Osteoblast (primary cell): ENCODE measurements at regions not wholly inside any gene's neighbourhood (a gene's known extent, or its start where the extent isn't known, plus 50 kb on each side); places are given as distances from the start of the nearest gene placed in this dataset.

Experiments
- DNase-seq: peaks from one replicate; pipeline ENCODE4 v3.0.0; 2011; ENCODE audit warnings: low spot score, mixed read lengths; ENCODE audit not compliant: insufficient read length; ENCODE audit errors: missing footprints
- H2AFZ ChIP-seq: 2 replicates; pipeline ENCODE4 v1.6.0; 2011; ENCODE audit warnings: mild to moderate bottlenecking, low read length
- H3K27ac ChIP-seq: 2 replicates; pipeline ENCODE4 v1.5.1; 2011; ENCODE audit warnings: mild to moderate bottlenecking, low read depth, low read length, moderate library complexity
- H3K27me3 ChIP-seq: 2 replicates; pipeline ENCODE4 v1.6.0; 2012; ENCODE audit warnings: mild to moderate bottlenecking, control low read depth, inconsistent platforms, low read length, moderate library complexity; ENCODE audit not compliant: insufficient read depth
- H3K36me3 ChIP-seq: 2 replicates; pipeline ENCODE4 v1.5.1; 2011; ENCODE audit warnings: mild to moderate bottlenecking, low read length, control low read depth, moderate library complexity; ENCODE audit not compliant: insufficient read depth
- H3K4me1 ChIP-seq: 2 replicates; pipeline ENCODE4 v1.5.1; 2011; ENCODE audit warnings: mild to moderate bottlenecking, low read length, control low read depth, moderate library complexity; ENCODE audit not compliant: insufficient read depth
- H3K4me2 ChIP-seq: 2 replicates; pipeline ENCODE4 v1.6.0; 2011; ENCODE audit warnings: mild to moderate bottlenecking, low read length; ENCODE audit not compliant: insufficient read depth
- H3K4me3 ChIP-seq: fragments of 200-600 bp; sonication (generic); 3 replicates; pipeline ENCODE4 v1.5.1; 2012; ENCODE audit warnings: mild to moderate bottlenecking, low read length, inconsistent platforms; ENCODE audit not compliant: insufficient read depth
- H3K79me2 ChIP-seq: 2 replicates; pipeline ENCODE4 v1.6.0; 2012; ENCODE audit warnings: mild to moderate bottlenecking, low read length, control low read depth, inconsistent platforms; ENCODE audit not compliant: insufficient read depth
- H3K9me3 ChIP-seq: 2 replicates; pipeline ENCODE4 v1.5.1; 2011; ENCODE audit warnings: low read depth, low read length, control low read depth
- H4K20me1 ChIP-seq: 2 replicates; pipeline ENCODE4 v1.6.0; 2012; ENCODE audit warnings: mild to moderate bottlenecking, low read length, control low read depth; ENCODE audit not compliant: insufficient read depth
- TF ChIP-seq, protein P1 (sequence below): IDR thresholded peaks from 2 replicates; pipeline ENCODE4 v1.5.1; 2011; ENCODE audit warnings: mild to moderate bottlenecking, low read depth, low read length, moderate library complexity; ENCODE audit errors: extremely low read depth

DNA sequence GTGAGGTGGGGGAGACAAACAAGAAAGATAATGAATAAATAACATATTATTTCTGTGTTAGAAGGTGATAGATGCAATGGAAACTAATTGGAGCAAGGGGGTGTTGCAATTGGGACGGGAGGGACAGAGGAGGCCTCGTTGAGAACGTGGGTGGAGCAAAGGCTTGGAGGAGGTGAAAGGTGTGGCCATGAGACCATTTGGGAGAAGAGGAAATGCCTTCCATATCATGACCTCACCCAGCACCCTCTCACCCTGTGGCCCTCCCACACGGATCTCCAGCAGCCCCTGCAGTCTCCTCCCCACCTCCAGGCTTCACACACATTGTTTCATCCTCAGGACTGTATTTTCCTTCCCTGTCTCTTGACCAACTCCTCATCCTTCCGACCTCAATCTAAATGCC lies 85.3 kb upstream of the ARHGAP29 start:
- Histone ChIP-seq H3K4me3 (no peak overlapping the region), H3K4me1 (peaks cover 47% of the 10 kb centered on the region), H3K4me2 (no peak overlapping the region), H4K20me1 (no peaks in the 10 kb centered on the region), H3K27me3 (no peaks in the 10 kb centered on the region), H3K27ac (peak overlapping the region; percentile 94), H3K9me3 (no peaks in the 10 kb centered on the region), H3K79me2 (no peaks in the 10 kb centered on the region), H2AFZ (no peak overlapping the region), H3K36me3 (no peaks in the 10 kb centered on the region)
- DNase-seq, result no peak
- TF ChIP-seq, protein P1, sequence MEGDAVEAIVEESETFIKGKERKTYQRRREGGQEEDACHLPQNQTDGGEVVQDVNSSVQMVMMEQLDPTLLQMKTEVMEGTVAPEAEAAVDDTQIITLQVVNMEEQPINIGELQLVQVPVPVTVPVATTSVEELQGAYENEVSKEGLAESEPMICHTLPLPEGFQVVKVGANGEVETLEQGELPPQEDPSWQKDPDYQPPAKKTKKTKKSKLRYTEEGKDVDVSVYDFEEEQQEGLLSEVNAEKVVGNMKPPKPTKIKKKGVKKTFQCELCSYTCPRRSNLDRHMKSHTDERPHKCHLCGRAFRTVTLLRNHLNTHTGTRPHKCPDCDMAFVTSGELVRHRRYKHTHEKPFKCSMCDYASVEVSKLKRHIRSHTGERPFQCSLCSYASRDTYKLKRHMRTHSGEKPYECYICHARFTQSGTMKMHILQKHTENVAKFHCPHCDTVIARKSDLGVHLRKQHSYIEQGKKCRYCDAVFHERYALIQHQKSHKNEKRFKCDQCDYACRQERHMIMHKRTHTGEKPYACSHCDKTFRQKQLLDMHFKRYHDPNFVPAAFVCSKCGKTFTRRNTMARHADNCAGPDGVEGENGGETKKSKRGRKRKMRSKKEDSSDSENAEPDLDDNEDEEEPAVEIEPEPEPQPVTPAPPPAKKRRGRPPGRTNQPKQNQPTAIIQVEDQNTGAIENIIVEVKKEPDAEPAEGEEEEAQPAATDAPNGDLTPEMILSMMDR, result no peak

DNA sequence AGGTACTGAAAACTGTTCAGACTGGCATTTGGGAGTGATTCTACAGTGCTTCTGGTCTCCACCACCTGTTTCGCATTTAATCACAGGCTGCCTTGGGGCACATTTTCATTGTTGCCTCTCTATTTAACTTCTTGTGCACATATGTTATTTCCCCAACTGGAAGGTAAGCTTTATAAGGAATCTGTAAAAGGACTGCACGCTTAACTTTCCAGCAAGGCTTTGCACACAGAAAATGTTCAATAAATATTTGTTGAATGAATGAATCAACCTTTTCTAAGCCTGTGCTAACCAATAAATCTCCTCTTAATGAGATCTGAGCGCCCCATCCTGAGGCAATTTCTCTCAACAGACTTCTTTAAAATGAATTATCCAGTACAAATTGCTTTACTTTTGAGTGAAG lies 84.3 kb upstream of the ARHGAP29 start:
- TF ChIP-seq, protein P1, result no peak
- H4K20me1 ChIP-seq, result no peaks in the 10 kb centered on the region
- H3K79me2 ChIP-seq, result no peaks in the 10 kb centered on the region
- peaks cover 45% of the 10 kb centered on the region for H3K4me1 ChIP-seq
- DNase-seq, result no peak
- no peak overlapping the region for H3K4me3 ChIP-seq
- H3K4me2 ChIP-seq, result no peak overlapping the region
- H3K27ac ChIP-seq, result no peak overlapping the region
- H3K36me3 ChIP-seq, result no peaks in the 10 kb centered on the region
- H3K9me3 ChIP-seq, result no peaks in the 10 kb centered on the region
- no peaks in the 10 kb centered on the region for H3K27me3 ChIP-seq
- no peak overlapping the region for H2AFZ ChIP-seq

DNA sequence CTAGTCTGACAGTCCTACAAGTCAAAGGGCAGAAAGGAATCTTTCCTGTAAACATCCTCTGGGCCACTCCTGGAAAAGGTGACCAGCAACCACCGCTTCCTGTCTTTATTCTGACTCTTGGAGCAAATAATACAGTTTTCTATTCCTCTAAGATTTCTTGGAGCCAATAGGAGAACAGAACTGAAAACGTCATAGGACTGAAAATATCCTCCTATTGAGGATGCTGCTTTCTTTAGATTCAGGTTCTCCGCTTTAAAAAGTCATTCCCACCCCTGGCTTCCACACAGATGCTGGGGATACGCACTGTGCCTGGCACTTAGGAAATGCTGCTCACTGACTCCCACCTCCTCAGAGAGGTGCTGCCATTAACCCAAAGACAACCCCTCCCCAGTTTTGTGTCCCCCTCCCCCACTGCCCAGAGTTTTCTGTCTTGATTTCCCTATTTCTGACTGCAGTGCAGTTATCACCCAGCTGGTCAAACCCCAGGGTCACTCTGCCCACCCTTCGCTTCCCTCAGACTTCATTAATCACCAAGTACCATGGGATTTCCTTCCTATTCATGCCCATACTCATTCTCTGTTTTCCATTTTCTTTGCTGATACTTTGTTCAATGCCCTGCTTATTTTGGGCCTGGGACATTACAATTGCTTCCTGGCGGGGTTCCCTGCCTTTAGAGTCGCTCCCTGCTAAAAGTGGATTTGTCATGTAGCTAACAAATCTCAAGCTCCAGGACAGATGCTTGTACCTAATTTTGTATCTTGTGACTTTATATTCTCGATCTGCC lies 82.1 kb upstream of the ARHGAP29 start:
- no peaks in the 10 kb centered on the region for H3K79me2 ChIP-seq
- no peaks in the 10 kb centered on the region for H3K9me3 ChIP-seq
- no peak for DNase-seq
- H4K20me1 ChIP-seq, result no peaks in the 10 kb centered on the region
- H3K27ac ChIP-seq, result no peak overlapping the region
- TF ChIP-seq, protein P1, result no peak
- no peak overlapping the region for H3K4me3 ChIP-seq
- peaks cover 32% of the 10 kb centered on the region for H3K4me1 ChIP-seq
- no peaks in the 10 kb centered on the region for H3K36me3 ChIP-seq
- H3K27me3 ChIP-seq, result no peaks in the 10 kb centered on the region
- H3K4me2 ChIP-seq, result no peak overlapping the region
- peak overlapping the region; percentile 13 for H2AFZ ChIP-seq

DNA sequence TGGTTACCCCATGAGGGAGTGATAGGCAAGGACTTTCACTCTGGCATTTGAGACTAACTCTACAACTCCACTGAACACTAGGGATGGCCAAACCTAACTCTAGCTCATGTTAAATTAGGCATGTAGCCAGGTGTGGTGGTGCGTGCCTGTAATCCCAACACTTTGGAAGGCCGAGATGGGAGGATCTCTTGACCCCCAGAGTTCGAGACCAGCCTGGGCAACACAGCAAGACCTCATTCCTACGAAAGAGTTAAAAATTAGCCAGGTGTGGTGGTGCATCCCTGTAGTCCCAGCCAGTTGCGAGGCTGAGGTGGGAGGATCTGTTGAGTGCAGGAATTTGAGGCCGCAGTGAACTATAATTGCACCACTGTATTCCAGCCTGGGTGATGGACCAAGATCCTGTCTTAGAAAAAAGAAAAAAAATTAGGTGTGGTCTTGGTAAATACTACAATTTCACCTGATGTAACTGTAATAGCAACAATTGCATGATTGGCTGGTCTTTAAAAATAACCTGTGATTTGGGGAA lies 81.2 kb upstream of the ARHGAP29 start:
- Histone ChIP-seq H3K4me3 (no peak overlapping the region), H4K20me1 (no peaks in the 10 kb centered on the region), H3K79me2 (no peaks in the 10 kb centered on the region), H3K9me3 (no peaks in the 10 kb centered on the region), H3K4me2 (no peak overlapping the region), H2AFZ (no peak overlapping the region), H3K36me3 (no peaks in the 10 kb centered on the region), H3K27me3 (no peaks in the 10 kb centered on the region), H3K4me1 (peaks cover 22% of the 10 kb centered on the region), H3K27ac (no peak overlapping the region)
- TF ChIP-seq, protein P1, result no peak
- no peak for DNase-seq
